ENCODE measurements at regions not wholly inside any gene's neighbourhood (a gene's known extent, or its start where the extent isn't known, plus 50 kb on each side); places are given as distances from the start of the nearest gene placed in this dataset.
A peak's percentile ranks its signal among the peaks of the same experiment; 100 is the strongest.

DNA sequence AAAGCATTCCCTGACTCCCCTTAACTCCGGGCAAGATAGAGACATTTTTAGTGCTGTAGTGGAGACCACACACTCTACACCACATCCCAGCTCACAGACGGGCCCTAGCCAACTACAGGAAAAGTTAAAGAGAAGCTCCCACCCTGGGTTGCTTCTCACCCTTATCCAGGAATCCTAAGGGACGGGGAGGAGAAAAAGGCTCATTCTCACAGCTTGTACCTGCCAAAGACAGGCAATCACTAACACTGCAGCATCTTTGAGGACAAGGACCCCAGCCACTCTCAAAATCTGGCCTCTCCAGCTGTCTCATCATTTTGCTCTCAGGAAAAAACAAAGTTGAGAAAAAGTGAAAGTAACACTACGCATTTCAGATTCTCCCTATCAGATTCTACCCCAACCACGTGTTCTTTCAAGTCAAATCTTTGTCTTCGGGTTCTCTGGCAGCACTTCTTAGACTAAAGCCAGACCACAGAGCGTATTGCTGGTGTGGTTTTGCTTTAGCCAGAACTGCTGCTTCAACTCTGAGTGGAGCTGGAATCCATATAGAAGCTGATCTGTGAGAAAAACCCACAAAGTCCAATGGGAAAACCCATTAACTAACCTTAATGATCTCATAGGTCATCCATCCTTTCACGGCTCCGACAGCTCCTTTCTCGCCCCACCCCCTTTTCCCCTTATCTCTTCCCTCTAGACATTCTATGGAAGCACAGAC lies 605.9 kb upstream of the DIPK2B start:
- Histone ChIP-seq H3K27ac (ENCODE audit: insufficient read depth, low read length) (peak overlapping the region; percentile 86), H2BK15ac (ENCODE audit: low read depth, low read length) (peak overlapping the region; percentile 82; the same call in 2 of the 3 replicates), H2BK120ac (ENCODE audit: low read depth, low read length) (peak overlapping the region; percentile 97), H4K8ac (ENCODE audit: low read depth in 2 of 2, low read length in 2 of 2) (peak overlapping the region; percentile 48 to 94), H3K4me2 (ENCODE audit: low read depth, low read length) (peak overlapping the region; percentile 77), H3K9ac (ENCODE audit: low read depth, low read length) (peak overlapping the region; percentile 83), H3K14ac (replicated peaks; ENCODE audit: low read depth, low read length) (peak overlapping the region; percentile 93), H4K91ac (ENCODE audit: insufficient read depth, low read depth, low read length) (peak overlapping the region; percentile 91), H2BK20ac (ENCODE audit: low read depth, low read length) (peak overlapping the region; percentile 90), H2AK9ac (replicated peaks; ENCODE audit: low read depth, low read length, poor library complexity) (peak overlapping the region; percentile 48), H3K27me3 (ENCODE audit: control insufficient read depth, insufficient read depth, low read length) (no peaks in the 10 kb centered on the region), H3K79me1 (ENCODE audit: low read depth in 1 of 2, low read length in 2 of 2) (peaks cover 11 to 46% of the 10 kb centered on the region in 2 experiments), H2AK5ac (ENCODE audit: low read depth, low read length) (peak overlapping the region; percentile 85), H3K4me3 (ENCODE audit: insufficient read depth, low read depth, low read length) (peak overlapping the region; percentile 30), H3K36me3 (ENCODE audit: control insufficient read depth, insufficient read depth, low read length) (no peaks in the 10 kb centered on the region), H3K18ac (ENCODE audit: low read depth, low read length) (peak overlapping the region; percentile 58), H4K5ac (ENCODE audit: low read depth, low read length) (peak overlapping the region; percentile 62), H3K9me1 (ENCODE audit: insufficient read depth, low read length) (peaks cover 15% of the 10 kb centered on the region), H2AFZ (replicated peaks; ENCODE audit: low read length, poor library complexity) (no peak overlapping the region), H4K20me1 (ENCODE audit: insufficient read depth, low read length) (no peaks in the 10 kb centered on the region), H3K4ac (ENCODE audit: low read depth, low read length) (peak overlapping the region; percentile 98), H3K9me3 (ENCODE audit: control insufficient read depth, insufficient read depth, low read length) (no peaks in the 10 kb centered on the region), H3K56ac (ENCODE audit: extremely low read depth, insufficient read depth, low read length) (peak overlapping the region; percentile 94), H3K23ac (ENCODE audit: low read depth, low read length) (peak overlapping the region; percentile 89; the same call in 1 of the 2 replicates), H3K4me1 (ENCODE audit: control insufficient read depth, insufficient read depth, low read length) (peaks cover 20% of the 10 kb centered on the region), H2BK5ac (ENCODE audit: low read depth, low read length, poor library complexity, severe bottlenecking) (peak overlapping the region; percentile 99)
- no CpG with 5 or more reads among the region's 10 CpGs for WGBS, 2 experiments (ENCODE audit: extremely low coverage in 2 of 2, insufficient read length in 1 of 2)
- dilution Hi-C loops (cut with HindIII; ENCODE audit: low sequenced_read_pairs, unreplicated experiment) (no loop called here), intact Hi-C loops (cut with micrococcal nuclease) (loop anchor here (5.0 kb wide), 1 partner anchor 484 kb away; no protein-coding TSS in a partner anchor), in situ Hi-C loops (cut with MboI; ENCODE audit: low sequenced_read_pairs) (no loop called here)
- BruUV-seq (replicated peaks), result no TSS peak
- CTCF ChIA-PET, result interaction anchor here (1.0 to 1.2 kb wide), 2 partner anchors 30 to 569 kb away, joined by 3 read pairs; no protein-coding TSS in a partner anchor
- DNase-seq (peak; percentile 92), ATAC-seq (ENCODE audit: low read depth) (peak; percentile 28)
- POLR2A ChIA-PET (ENCODE audit: unreplicated experiment), result no interaction called here
- no peak for TF ChIP-seq RFX5 (IDR thresholded peaks at IDR 0.05; ENCODE audit: low read depth, low read length)
- TF ChIP-seq, protein P1, sequence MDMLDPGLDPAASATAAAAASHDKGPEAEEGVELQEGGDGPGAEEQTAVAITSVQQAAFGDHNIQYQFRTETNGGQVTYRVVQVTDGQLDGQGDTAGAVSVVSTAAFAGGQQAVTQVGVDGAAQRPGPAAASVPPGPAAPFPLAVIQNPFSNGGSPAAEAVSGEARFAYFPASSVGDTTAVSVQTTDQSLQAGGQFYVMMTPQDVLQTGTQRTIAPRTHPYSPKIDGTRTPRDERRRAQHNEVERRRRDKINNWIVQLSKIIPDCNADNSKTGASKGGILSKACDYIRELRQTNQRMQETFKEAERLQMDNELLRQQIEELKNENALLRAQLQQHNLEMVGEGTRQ (IDR thresholded peaks at IDR 0.05; ENCODE audit: low read depth, low read length), result peak; percentile 46; the same call in 1 of the 2 replicates
- TF ChIP-seq CEBPB (IDR thresholded peaks at IDR 0.05; ENCODE audit: low read depth, low read length), result no peak
- peak; percentile 64; the same call in 1 of the 2 replicates for TF ChIP-seq POLR2A (IDR thresholded peaks at IDR 0.05; ENCODE audit: low read depth, low read length)
- TF ChIP-seq MXI1 (IDR thresholded peaks at IDR 0.05; ENCODE audit: borderline replicate concordance, low read depth, low read length), result 0 out of 2 replicates have a peak, but pooled peaks have one; percentile 13

Data from IMR-90 (cell line).